ENCODE measurements at regions not wholly inside any gene's neighbourhood (a gene's known extent, or its start where the extent isn't known, plus 50 kb on each side); places are given as distances from the start of the nearest gene placed in this dataset.
"Not testable (repeated sequence)": the region's sequence is repeated elsewhere in the genome, so short reads cannot be mapped to it uniquely, and the experiment has no call there.

- not testable (repeated sequence) for TF ChIP-seq NFRKB (IDR thresholded peaks at IDR 0.05); FOXM1 (IDR thresholded peaks at IDR 0.05; ENCODE audit: borderline replicate concordance); TARDBP (IDR thresholded peaks at IDR 0.05); BHLHE40 (IDR thresholded peaks at IDR 0.05; ENCODE audit: borderline replicate concordance); FOXK2 (IDR thresholded peaks at IDR 0.05); LEF1 (IDR thresholded peaks at IDR 0.05; ENCODE audit: borderline replicate concordance); HDGF (IDR thresholded peaks at IDR 0.05; ENCODE audit: borderline replicate concordance); ZNF384 (IDR thresholded peaks at IDR 0.05)
Observed at GRCh38 chr1:221051391-221051790, 172.1 kb downstream of the HLX start.

All from HEK293T (cell line).